ENCODE measurements at regions not wholly inside any gene's neighbourhood (a gene's known extent, or its start where the extent isn't known, plus 50 kb on each side); places are given as distances from the start of the nearest gene placed in this dataset.

DNA sequence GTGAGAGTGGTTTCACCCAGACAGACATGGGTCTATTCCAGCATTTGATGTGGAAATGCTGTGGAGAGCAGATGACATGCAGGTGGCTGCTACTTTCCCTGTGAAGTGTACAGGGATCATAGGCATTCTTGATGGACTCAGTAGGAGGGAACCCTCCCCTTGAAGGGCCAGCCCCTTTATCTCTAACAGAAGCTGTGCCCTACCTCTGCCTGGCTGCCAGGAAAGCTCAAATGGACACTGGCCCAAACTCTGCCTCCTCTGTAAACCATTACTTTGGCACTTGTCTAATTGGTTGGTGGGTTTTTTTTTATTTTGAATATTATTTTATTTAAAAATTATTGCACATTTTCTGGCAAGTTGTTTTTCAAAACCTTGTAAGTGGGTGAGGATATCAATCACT, 106.7 kb upstream of the GGTLC1 start:
- TF ChIP-seq POLR2A (IDR thresholded peaks at IDR 0.05; ENCODE audit: low read depth) (no peak), EP300 (IDR thresholded peaks at IDR 0.05) (no peak), POLR2AphosphoS5 (IDR thresholded peaks at IDR 0.05) (no peak)
- TF ChIP-seq, protein P1, sequence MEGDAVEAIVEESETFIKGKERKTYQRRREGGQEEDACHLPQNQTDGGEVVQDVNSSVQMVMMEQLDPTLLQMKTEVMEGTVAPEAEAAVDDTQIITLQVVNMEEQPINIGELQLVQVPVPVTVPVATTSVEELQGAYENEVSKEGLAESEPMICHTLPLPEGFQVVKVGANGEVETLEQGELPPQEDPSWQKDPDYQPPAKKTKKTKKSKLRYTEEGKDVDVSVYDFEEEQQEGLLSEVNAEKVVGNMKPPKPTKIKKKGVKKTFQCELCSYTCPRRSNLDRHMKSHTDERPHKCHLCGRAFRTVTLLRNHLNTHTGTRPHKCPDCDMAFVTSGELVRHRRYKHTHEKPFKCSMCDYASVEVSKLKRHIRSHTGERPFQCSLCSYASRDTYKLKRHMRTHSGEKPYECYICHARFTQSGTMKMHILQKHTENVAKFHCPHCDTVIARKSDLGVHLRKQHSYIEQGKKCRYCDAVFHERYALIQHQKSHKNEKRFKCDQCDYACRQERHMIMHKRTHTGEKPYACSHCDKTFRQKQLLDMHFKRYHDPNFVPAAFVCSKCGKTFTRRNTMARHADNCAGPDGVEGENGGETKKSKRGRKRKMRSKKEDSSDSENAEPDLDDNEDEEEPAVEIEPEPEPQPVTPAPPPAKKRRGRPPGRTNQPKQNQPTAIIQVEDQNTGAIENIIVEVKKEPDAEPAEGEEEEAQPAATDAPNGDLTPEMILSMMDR (IDR thresholded peaks at IDR 0.05): no peak
